Esophagus muscularis mucosa (tissue), 4 donors: ENCODE measurements at regions not wholly inside any gene's neighbourhood (a gene's known extent, or its start where the extent isn't known, plus 50 kb on each side); places are given as distances from the start of the nearest gene placed in this dataset.

Experiments used
- EP300 ChIP-seq: sonication (generic); formaldehyde crosslinking; IDR thresholded peaks from one replicate; pipeline ENCODE4 v1.6.1; 2017; ENCODE audit warnings: antibody characterized with exemption
- POLR2A ChIP-seq: fragments of 450-650 bp; IDR thresholded peaks from one replicate; pipeline ENCODE4 v1.6.1; 2017; ENCODE audit warnings: antibody characterized with exemption, moderate library complexity, mild to moderate bottlenecking, low read depth
- POLR2AphosphoS5 ChIP-seq, 2 donors: sonication (generic); formaldehyde crosslinking; IDR thresholded peaks; one replicate each; pipeline ENCODE4 v1.6.1; 2017; ENCODE audit warnings: antibody characterized with exemption in 2 of 2
- TF ChIP-seq, protein P1 (sequence below), 3 experiments: fragments of 200-600 bp in 2 of 3; fragments of 450-650 bp in 1 of 3; sonication (generic) in 2 of 3; IDR thresholded peaks; one replicate each; pipeline ENCODE4 v1.5.1; 2017 to 2019; ENCODE audit warnings: antibody characterized with exemption in 3 of 3, mild to moderate bottlenecking in 2 of 3, moderate library complexity in 1 of 3

DNA sequence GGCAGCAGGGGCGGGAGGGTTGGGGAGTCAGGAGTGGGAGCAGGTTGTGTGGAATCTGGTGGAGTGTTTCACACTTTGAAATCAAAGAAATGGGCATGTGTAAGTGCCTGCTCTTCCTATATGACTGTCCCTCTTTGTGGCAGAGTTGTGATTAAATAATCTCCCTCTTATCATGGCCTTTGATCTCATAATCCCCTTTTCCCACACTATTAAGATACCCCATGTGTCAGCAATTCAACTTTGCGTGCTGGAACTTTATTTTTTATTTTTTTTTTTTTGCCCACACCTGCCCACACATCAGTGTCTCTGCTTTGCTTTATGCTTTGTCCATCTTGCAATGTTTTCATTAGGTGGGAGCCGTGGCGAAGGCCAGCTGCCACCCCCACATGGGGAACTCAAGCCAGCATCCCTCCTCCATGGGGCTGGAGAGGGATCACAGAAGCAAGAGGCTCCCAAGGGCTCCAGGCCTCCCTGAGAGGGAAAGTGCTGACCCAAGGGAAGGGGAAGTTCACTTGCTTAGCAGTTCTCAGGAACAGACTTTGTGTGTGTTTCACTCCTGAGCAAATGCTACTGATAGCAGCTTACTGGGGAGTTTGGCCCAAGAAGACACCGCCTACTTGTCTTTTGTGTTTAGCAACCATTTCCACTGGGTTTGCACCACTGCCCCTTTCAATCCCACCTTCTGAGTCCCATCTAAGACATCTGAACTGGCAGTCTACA, 243.4 kb downstream of the BCL11A start:
- TF ChIP-seq, protein P1, sequence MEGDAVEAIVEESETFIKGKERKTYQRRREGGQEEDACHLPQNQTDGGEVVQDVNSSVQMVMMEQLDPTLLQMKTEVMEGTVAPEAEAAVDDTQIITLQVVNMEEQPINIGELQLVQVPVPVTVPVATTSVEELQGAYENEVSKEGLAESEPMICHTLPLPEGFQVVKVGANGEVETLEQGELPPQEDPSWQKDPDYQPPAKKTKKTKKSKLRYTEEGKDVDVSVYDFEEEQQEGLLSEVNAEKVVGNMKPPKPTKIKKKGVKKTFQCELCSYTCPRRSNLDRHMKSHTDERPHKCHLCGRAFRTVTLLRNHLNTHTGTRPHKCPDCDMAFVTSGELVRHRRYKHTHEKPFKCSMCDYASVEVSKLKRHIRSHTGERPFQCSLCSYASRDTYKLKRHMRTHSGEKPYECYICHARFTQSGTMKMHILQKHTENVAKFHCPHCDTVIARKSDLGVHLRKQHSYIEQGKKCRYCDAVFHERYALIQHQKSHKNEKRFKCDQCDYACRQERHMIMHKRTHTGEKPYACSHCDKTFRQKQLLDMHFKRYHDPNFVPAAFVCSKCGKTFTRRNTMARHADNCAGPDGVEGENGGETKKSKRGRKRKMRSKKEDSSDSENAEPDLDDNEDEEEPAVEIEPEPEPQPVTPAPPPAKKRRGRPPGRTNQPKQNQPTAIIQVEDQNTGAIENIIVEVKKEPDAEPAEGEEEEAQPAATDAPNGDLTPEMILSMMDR (IDR thresholded peaks at IDR 0.05) = no peak
- TF ChIP-seq POLR2AphosphoS5 (IDR thresholded peaks at IDR 0.05) (no peak), POLR2A (no peak), EP300 (no peak)
